ENCODE measurements at regions not wholly inside any gene's neighbourhood (a gene's known extent, or its start where the extent isn't known, plus 50 kb on each side); places are given as distances from the start of the nearest gene placed in this dataset.
"Not testable (repeated sequence)": the region's sequence is repeated elsewhere in the genome, so short reads cannot be mapped to it uniquely, and the experiment has no call there.

DNA sequence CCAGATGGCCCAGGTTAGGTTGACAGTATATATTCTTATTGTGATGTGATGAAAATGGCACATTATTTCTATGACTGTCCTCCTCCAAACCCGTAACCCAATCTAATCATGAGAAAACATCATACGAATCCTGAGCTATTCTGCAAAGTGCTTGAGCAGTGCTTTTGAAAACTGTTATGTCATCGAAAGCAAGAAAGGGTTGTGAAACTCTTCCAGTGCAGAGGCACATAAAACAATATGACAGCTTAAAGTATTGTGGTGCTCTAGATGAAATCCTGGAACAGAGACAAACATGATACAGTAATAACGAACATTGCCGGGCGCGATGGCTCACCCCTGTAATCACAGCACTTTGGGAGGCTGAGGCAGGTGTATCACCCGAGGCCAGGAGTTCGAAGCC is 1648.0 kb downstream of the STIM2 start:
- no peak overlapping the region for H3K4me3 ChIP-seq (ENCODE audit: low read length)
- no peaks in the 10 kb centered on the region for H3K27me3 ChIP-seq (ENCODE audit: insufficient read depth, low read length)
- H3K27ac ChIP-seq (ENCODE audit: low read length) = no peak overlapping the region
- H3K9me3 ChIP-seq (ENCODE audit: insufficient read depth, low read depth, low read length) = no peaks in the 10 kb centered on the region
- no peaks in the 10 kb centered on the region for H3K36me3 ChIP-seq (ENCODE audit: insufficient read depth, low read depth, low read length)
- H3K9ac ChIP-seq (ENCODE audit: low read depth, low read length) = no peak overlapping the region
- H3K4me1 ChIP-seq (ENCODE audit: insufficient read depth, low read length) = no peaks in the 10 kb centered on the region

DNA sequence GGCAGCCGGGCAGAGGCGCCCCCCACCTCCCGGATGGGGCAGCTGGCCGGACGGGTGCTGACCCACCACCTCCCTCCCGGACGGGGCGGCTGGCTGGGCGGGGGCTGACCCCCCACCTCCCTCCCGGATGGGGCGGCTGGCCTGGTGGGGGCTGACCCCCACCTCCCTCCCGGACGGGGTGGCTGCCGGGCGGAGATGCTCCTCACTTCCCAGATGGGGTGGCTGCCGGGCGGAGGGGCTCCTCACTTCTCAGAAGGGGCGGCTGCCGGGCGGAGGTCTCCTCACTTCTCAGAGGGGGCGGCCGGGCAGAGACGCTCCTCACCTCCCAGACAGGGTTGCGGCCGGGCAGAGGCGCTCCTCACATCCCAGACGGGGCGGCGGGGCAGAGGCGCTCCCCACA is 1654.1 kb downstream of the STIM2 start:
- H3K4me3 ChIP-seq (ENCODE audit: low read length); H3K36me3 ChIP-seq (ENCODE audit: insufficient read depth, low read depth, low read length); H3K27ac ChIP-seq (ENCODE audit: low read length); H3K4me1 ChIP-seq (ENCODE audit: insufficient read depth, low read length); H3K27me3 ChIP-seq (ENCODE audit: insufficient read depth, low read length); H3K9me3 ChIP-seq (ENCODE audit: insufficient read depth, low read depth, low read length); H3K9ac ChIP-seq (ENCODE audit: low read depth, low read length): not testable (repeated sequence)

DNA sequence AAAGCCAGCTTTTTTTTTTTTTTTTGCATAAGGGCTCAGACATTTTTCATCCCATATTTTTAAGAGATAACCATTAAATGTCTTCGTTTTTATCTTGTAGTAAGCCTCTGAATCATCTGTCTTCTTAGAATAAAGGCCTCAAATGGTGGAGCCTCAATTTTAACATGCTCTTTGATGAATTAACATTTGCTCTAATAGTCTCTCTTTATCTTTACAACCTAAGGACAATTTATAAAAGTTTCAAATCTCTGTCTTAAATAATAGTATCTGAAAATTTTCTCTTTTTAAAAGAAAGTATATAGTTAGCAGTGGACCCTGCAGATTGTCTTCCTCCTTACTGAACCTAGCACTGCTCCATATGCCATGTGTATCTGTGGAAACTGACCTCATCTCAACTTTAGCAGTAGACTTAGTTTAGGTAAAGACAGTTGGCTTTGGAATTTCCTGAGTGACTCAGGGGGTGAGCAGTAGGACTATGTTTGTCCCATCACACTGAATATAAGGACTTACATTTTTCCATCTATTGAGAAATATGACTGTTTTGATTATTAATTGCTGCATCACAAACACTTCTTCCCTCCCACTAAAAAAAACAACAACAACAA is 1658.0 kb downstream of the STIM2 start:
- Histone ChIP-seq H3K9ac (ENCODE audit: low read depth, low read length) (no peak overlapping the region), H3K36me3 (ENCODE audit: insufficient read depth, low read depth, low read length) (no peaks in the 10 kb centered on the region), H3K4me3 (ENCODE audit: low read length) (no peak overlapping the region), H3K27me3 (ENCODE audit: insufficient read depth, low read length) (no peaks in the 10 kb centered on the region), H3K4me1 (ENCODE audit: insufficient read depth, low read length) (no peaks in the 10 kb centered on the region; the same call in 1 of the 2 replicates), H3K9me3 (ENCODE audit: insufficient read depth, low read depth, low read length) (no peaks in the 10 kb centered on the region), H3K27ac (ENCODE audit: low read length) (no peak overlapping the region)

DNA sequence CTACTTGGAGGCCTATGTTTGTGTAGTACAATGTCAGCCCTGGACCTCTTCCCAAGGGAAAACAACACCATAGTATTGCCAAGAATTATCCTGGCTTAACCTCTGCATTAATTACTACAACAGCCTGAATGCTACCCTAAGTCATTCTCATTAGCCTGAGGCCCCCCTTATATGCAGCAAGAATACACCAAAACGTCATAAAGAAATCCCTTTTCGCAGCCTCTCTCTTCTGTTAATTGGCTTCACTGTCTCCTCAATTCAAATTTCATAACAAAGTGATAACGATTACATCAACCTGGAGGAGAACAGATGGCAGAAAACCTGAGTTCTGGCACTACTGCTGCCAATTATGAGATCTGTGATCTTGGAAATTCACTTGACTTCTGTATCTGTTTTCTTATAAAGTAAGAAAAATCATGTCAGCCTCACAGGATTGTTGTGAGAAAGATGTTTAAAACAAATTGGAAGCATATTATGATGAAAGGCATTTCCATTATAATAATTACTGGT is 1663.1 kb downstream of the STIM2 start:
- Histone ChIP-seq H3K36me3 (ENCODE audit: insufficient read depth, low read depth, low read length) (no peaks in the 10 kb centered on the region), H3K9me3 (ENCODE audit: insufficient read depth, low read depth, low read length) (no peaks in the 10 kb centered on the region), H3K9ac (ENCODE audit: low read depth, low read length) (no peak overlapping the region), H3K4me3 (ENCODE audit: low read length) (no peak overlapping the region), H3K4me1 (ENCODE audit: insufficient read depth, low read length) (no peaks in the 10 kb centered on the region), H3K27me3 (ENCODE audit: insufficient read depth, low read length) (no peaks in the 10 kb centered on the region), H3K27ac (ENCODE audit: low read length) (no peak overlapping the region)

DNA sequence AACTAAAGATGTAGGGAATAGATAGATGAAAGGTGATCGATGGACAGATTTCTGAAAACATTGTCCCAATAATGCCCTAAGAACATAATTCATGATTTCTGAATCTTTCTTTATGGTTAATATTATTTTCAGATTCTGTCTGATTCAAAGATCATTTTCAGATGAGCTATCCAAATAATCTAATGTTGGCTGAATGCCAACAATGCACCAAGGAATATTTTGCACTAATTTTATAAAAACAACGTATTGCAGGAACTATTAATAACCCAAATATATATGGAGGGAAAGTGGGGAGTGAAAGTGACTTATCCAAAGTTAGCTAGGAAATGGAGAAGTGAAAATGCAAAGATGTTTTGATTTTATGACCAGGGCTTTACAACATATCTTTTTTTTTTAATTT is 1675.5 kb downstream of the STIM2 start:
- Histone ChIP-seq H3K4me3 (ENCODE audit: low read length) (no peak overlapping the region), H3K36me3 (ENCODE audit: insufficient read depth, low read depth, low read length) (no peaks in the 10 kb centered on the region), H3K4me1 (ENCODE audit: insufficient read depth, low read length) (no peaks in the 10 kb centered on the region), H3K27ac (ENCODE audit: low read length) (no peak overlapping the region), H3K9ac (ENCODE audit: low read depth, low read length) (no peak overlapping the region), H3K9me3 (ENCODE audit: insufficient read depth, low read depth, low read length) (no peaks in the 10 kb centered on the region), H3K27me3 (ENCODE audit: insufficient read depth, low read length) (no peaks in the 10 kb centered on the region)

DNA sequence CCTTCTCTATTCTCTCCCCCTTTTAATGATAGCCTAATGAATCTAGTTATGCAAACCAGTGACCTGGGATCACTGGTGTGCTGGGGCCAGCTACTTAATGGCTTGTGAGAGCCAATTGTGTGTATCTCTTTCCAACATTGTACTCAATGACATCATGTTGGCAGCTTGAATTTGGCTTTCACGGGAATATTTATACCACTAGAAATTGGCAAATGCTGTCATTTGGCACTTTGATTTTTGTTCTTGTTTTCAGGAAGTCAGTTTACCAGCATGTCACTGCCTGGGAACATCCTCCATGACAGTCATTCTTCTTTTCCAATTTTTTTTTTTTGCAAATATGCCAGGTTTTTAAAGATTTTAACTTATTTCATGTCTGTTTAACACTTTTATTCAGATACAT is 1685.3 kb downstream of the STIM2 start:
- Histone ChIP-seq H3K27ac (ENCODE audit: low read length) (no peak overlapping the region), H3K9ac (ENCODE audit: low read depth, low read length) (no peak overlapping the region), H3K36me3 (ENCODE audit: insufficient read depth, low read depth, low read length) (no peaks in the 10 kb centered on the region), H3K4me1 (ENCODE audit: insufficient read depth, low read length) (no peaks in the 10 kb centered on the region), H3K9me3 (ENCODE audit: insufficient read depth, low read depth, low read length) (no peaks in the 10 kb centered on the region), H3K4me3 (ENCODE audit: low read length) (no peak overlapping the region), H3K27me3 (ENCODE audit: insufficient read depth, low read length) (no peaks in the 10 kb centered on the region)

DNA sequence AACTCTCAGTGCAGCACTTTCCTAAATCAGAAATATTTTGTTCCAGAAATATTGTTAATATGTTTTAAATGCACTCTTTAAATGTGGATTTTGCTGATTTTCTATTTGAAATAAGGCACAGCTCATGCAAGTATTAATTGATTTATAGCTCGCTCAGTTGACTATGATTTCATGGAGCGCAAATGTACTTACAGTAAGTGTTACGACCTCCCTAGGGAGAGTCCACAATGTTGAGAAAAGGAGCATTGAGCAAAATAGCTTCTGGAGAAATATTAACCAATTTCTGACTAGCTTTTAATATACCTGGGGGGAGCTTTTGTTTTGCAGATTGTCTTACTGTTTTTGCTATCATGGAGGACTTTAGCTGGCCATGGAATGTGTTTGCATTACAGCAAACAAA is 1687.5 kb downstream of the STIM2 start:
- Histone ChIP-seq H3K9ac (ENCODE audit: low read depth, low read length) (no peak overlapping the region), H3K27me3 (ENCODE audit: insufficient read depth, low read length) (no peaks in the 10 kb centered on the region)

DNA sequence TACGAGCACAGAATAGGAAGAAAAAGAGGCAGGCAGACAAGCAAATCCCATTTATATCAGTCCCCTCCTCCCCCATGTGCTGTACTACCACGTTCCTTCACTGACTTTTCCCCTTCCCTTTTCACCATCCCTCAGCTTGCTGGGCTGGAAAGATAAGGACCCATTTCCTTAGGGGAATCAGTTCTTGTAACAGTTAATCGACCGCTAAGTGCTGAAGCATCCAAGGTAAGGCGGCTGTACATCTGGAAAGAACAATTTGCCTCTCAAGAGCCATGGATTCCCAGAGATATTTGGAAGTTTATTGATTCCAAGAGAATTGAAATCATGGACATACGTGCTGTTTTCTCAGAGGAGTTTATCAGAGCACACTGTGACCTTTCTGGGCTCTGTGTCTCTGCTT is 1688.0 kb downstream of the STIM2 start:
- Histone ChIP-seq H3K9me3 (ENCODE audit: insufficient read depth, low read depth, low read length) (no peaks in the 10 kb centered on the region), H3K27me3 (ENCODE audit: insufficient read depth, low read length) (no peaks in the 10 kb centered on the region), H3K4me1 (ENCODE audit: insufficient read depth, low read length) (no peaks in the 10 kb centered on the region), H3K9ac (ENCODE audit: low read depth, low read length) (no peak overlapping the region), H3K4me3 (ENCODE audit: low read length) (no peak overlapping the region), H3K36me3 (ENCODE audit: insufficient read depth, low read depth, low read length) (no peaks in the 10 kb centered on the region), H3K27ac (ENCODE audit: low read length) (no peak overlapping the region)

More for the DNA sequence above, 1687.5 kb downstream of the STIM2 start:
- Histone ChIP-seq H3K4me3 (ENCODE audit: low read length) (no peak overlapping the region), H3K27ac (ENCODE audit: low read length) (no peak overlapping the region), H3K9me3 (ENCODE audit: insufficient read depth, low read depth, low read length) (no peaks in the 10 kb centered on the region), H3K4me1 (ENCODE audit: insufficient read depth, low read length) (no peaks in the 10 kb centered on the region), H3K36me3 (ENCODE audit: insufficient read depth, low read depth, low read length) (no peaks in the 10 kb centered on the region)

DNA sequence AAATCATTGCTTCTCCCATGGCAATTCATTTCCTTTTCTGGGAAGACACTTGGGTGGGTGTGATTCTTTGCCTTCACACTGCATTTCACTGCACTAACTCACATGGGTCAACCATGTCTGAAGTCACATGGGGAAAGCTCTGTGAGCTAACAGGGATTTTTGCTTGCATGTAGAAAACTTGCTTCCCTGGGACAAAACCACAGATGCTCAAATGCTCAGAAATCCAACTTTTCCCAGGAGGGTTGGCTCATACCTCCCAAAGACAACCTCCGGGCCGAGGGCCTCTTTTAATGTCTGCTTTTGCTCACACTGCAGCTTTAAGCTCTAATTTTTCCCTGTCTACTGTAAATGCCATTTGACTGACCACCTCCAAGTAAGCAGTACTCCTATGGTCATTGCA is 1695.2 kb downstream of the STIM2 start:
- no peak overlapping the region for H3K27ac ChIP-seq (ENCODE audit: low read length)
- no peaks in the 10 kb centered on the region for H3K4me1 ChIP-seq (ENCODE audit: insufficient read depth, low read length)
- no peak overlapping the region for H3K4me3 ChIP-seq (ENCODE audit: low read length)
- H3K9ac ChIP-seq (ENCODE audit: low read depth, low read length) = no peak overlapping the region
- H3K36me3 ChIP-seq (ENCODE audit: insufficient read depth, low read depth, low read length) = no peaks in the 10 kb centered on the region
- no peaks in the 10 kb centered on the region for H3K27me3 ChIP-seq (ENCODE audit: insufficient read depth, low read length)
- H3K9me3 ChIP-seq (ENCODE audit: insufficient read depth, low read depth, low read length) = no peaks in the 10 kb centered on the region

DNA sequence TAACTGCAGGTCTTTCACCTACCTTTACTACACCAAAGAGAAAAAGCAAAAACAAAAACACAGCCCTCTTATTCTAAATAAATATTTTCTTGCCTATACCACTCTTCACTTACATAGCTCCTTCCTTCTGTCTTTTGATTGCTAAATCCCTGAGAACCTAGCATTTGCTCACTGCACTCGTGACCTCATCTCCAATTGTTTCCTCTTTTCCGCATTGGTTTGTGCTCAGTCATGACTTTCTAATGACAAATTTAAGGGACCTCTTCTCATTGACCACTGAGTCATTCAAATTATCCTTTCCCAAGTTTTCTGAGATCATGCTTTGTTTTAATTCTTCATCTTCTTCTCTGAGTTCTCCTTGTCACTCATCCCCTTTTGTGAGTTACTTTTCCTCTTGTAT is 1697.1 kb downstream of the STIM2 start:
- Histone ChIP-seq H3K4me3 (ENCODE audit: low read length) (no peak overlapping the region), H3K4me1 (ENCODE audit: insufficient read depth, low read length) (no peaks in the 10 kb centered on the region), H3K36me3 (ENCODE audit: insufficient read depth, low read depth, low read length) (no peaks in the 10 kb centered on the region), H3K9me3 (ENCODE audit: insufficient read depth, low read depth, low read length) (no peaks in the 10 kb centered on the region), H3K27ac (ENCODE audit: low read length) (no peak overlapping the region), H3K9ac (ENCODE audit: low read depth, low read length) (no peak overlapping the region), H3K27me3 (ENCODE audit: insufficient read depth, low read length) (no peaks in the 10 kb centered on the region)

DNA sequence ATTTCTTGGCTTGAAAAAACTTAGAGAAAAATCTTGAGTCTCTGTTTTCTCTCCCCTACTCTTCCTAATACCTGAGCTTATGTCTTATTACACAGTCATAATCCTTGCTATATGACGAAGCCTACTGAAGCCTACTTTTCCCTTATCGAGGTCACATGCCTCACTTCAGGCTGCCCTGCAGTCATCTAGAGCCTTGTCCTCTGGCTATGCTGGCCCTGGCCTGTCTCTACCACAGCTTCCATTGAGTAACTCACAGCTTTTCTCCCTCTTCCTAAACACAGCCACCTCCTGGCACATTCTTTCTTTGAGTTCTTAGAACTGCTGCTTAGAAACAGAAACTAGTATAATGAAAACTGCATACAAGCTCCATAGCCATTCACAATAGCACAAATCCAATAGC is 1698.3 kb downstream of the STIM2 start:
- H3K4me1 ChIP-seq (ENCODE audit: insufficient read depth, low read length) = no peaks in the 10 kb centered on the region
- H3K4me3 ChIP-seq (ENCODE audit: low read length) = no peak overlapping the region
- H3K27ac ChIP-seq (ENCODE audit: low read length) = no peak overlapping the region
- H3K9me3 ChIP-seq (ENCODE audit: insufficient read depth, low read depth, low read length) = no peaks in the 10 kb centered on the region
- H3K36me3 ChIP-seq (ENCODE audit: insufficient read depth, low read depth, low read length) = no peaks in the 10 kb centered on the region
- no peaks in the 10 kb centered on the region for H3K27me3 ChIP-seq (ENCODE audit: insufficient read depth, low read length)
- H3K9ac ChIP-seq (ENCODE audit: low read depth, low read length) = no peak overlapping the region

DNA sequence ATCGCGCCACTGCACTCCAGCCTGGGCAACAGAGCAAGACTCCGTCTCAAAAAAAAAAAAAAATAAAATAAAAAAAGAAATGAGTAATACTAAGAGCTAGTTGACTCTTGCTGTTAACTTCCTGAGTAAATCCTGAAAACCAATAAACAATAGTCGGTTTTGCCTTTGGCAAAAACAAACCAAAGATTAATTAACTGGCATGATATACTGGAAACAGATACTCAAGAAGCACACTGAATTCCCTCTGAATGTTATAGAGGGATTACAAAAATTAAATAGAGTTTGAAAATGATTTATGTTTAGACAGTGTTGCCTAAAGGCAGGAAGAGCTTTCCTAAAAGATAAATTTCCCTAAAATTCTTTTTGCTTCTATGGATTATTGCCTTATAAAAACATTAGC is 1702.3 kb downstream of the STIM2 start:
- H3K4me1 ChIP-seq (ENCODE audit: insufficient read depth, low read length) = no peaks in the 10 kb centered on the region
- peaks cover 13% of the 10 kb centered on the region for H3K9me3 ChIP-seq (ENCODE audit: insufficient read depth, low read depth, low read length)
- H3K9ac ChIP-seq (ENCODE audit: low read depth, low read length) = no peak overlapping the region
- no peaks in the 10 kb centered on the region for H3K36me3 ChIP-seq (ENCODE audit: insufficient read depth, low read depth, low read length)
- H3K27ac ChIP-seq (ENCODE audit: low read length) = no peak overlapping the region
- H3K27me3 ChIP-seq (ENCODE audit: insufficient read depth, low read length) = no peaks in the 10 kb centered on the region
- no peak overlapping the region for H3K4me3 ChIP-seq (ENCODE audit: low read length)

Measured in iPS-20b (cell line).